Stimulated activated CD4-positive, alpha-beta T cell treated with anti-CD3 and anti-CD28 coated beads, Interleukin-2, amount 100 ng/mL, for 48 hours (primary cell): ENCODE measurements at regions not wholly inside any gene's neighbourhood (a gene's known extent, or its start where the extent isn't known, plus 50 kb on each side); places are given as distances from the start of the nearest gene placed in this dataset.

ENCODE experiments used
- DNase-seq, 2 donors: peaks; one replicate each; pipeline ENCODE4 v3.0.0-alpha.2; 2020

DNA sequence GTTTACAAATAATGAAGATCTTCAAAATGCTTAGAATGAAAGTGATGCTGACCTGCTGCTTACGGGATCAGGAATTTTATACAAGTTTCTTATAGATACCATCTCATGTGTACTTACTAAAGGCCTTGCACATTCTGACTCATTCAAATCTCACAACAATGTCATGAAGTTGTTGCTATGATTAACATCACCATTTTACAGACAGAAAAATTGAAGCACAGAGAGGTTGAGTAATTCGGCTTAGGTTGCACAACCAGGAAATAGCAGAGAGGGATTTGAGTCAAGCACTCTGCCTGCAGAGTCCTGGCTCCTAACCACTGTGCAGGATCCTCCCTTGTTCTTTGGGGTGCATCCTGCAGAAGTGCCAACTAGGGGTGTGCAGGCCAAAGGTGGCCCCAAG, 471.9 kb downstream of the MIAT start:
- no peak for DNase-seq

DNA sequence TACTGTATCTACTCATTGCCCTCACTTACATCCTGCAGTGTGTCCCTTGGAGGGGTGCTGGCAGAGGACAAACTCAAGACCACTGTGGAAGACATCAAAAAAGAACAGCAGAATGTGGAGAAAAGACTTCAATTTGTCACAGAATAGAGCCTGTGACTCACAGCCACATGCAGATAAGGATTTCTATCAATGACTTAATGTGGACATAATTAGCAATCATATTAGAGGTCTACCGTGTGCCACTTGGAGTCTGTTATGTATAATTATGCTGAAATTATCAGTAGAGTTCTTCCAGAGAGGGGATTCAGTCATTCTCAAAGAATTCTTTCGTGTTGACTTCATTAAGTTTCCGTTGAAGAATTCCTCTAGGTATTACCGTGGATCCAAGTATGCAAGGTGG, 473.5 kb downstream of the MIAT start:
- DNase-seq: no peak

DNA sequence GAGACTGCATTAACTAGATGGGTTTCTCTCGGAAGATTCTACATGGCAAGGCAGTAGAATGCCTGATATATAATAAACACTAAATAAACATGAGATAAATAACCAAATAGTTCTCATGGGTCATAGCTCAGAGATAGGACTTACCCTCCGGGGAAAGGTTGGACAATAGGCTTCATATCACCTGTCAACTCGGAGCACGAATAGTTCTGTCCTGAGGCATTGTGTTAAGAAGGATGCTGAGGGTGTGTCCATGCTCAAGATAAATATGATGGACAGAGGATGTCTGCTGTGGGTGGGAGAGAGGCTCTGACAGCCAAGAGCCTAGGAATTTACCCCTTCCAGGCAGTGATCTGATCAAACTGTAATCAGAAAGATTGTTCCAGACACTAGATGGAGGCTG, 474.0 kb downstream of the MIAT start:
- DNase-seq: no peak

DNA sequence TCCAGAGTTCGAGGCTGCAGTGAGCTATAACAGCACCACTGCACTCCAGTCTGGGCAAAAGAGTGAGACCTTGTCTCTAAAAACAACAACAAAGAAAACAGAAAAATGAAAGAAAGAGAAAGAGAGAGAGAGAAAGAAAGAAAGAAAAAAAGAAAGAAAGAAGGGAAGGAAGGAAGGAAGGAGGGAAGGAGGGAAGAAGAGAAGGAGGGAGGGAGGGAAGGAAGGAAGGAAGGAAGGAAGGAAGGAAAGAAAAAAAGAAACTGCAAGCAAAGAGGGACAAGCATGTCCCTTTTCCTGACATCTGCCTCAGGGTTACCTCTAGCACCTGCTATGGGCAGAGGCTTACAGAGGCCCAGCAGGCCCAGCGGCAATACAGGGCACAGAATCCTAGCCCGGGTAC, 475.0 kb downstream of the MIAT start:
- DNase-seq: no peak

DNA sequence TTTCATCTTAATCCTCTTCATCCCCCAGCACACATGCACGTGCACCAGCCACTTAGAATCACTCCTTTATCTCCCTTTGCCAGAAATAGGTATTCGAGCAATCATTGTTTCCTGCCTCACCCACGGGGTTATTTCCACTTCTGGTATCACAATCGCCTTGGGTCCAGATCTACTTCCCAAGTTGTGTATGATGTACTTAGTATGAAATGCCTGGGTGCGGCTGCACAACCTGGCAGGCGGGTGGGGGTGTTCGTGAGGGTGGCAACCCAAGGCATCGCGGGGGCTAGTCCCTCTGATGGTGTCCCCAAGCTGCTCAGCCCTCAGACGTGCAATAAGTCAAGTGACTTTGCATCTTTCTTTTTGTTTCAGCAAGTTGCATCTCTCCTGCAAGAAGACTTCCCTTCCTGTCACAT, 475.6 kb downstream of the MIAT start:
- no peak for DNase-seq

DNA sequence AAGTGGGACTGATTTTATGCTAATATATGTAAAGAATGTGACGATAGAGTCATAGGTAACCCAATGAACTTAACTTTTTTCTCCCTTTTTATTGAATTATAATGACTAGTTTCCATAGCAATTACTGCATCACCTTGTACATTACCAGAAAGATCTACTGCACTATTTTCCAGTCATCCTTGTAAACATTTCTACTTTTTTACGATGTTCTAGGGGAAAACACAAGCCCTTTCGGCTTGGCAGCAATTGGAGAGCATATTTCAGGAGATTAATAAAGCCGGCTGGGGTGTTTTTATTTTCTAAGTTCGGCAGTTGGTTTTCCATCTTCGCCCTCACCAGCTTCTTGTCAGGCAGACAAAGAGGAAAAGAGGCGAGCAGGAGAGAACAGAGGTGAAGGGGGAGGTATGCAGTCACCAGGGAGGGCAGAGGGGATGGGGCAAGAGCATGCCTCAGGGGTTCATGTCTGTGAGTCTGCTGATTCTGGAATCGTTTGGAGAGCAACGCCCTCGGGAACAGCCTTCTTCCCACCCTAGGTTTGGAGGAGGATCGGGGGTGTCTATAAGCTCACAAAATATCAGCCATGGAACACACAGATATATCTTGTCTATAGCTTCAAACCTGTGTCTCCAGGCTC, 476.4 kb downstream of the MIAT start:
- no peak for DNase-seq

DNA sequence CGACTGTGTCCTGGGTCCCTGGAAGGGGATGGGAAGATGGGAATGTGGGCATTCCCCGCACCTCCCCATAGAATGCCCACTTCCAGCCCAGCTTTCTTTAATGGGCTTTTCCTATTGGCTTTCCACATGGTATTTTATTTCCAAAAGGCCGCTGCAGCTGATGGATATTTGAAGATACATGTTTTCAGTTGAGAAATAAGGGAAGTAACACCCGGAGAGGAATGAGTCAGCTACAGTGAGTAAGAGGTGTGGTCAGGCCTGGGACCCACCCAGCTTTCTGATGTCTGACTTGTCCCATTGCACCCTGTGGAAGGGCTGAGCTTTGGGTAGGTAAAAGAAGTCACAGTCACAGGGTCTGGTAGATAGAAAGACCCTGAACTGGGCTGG, 476.9 kb downstream of the MIAT start:
- DNase-seq: peak in 1 of 2 donors; percentile 1

DNA sequence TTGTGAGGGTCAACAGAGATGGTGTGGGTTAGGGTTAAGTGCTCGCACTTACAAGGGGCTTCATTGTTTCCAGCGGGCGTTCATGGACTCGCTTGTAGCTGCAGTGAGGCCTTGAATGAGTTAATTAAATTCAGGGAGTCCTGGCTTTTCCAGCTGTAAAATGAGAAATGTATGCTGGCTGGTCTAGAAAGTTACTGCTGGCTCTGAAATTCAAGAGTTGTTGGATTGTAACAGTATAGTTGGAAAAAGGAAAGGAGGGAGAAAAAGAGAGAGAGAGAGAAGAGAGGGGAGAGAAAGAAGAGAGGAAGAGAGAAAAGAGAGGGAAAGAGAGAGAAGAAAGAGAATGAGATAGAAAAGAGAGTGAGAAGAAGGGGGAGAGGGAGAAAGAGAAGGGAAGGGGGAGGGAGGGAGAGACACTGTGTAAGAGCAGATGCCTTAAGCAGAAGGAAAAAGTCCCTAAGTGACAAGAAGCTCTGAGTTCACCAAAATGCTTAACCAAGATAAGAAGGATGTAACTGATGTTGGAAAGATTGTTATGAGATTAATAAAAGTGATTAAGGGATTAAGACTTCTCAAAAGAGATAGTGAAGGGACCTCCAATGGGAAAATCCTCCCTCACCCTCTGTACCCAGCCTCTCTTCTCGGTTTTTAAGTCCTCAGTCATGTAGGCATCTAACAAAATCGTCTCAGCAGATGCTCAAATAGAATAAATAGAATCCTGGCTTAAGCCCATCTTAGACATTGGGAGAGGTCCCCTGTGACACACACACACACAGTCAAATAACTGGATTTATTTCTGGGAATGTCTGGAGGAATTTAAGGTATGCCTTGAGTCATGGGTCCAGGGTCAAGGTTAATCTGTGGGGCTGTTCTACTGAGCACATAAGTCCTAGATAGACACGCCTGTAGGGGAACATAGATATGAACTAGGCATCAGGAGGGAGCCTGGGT, 477.9 kb downstream of the MIAT start:
- DNase-seq: no peak

DNA sequence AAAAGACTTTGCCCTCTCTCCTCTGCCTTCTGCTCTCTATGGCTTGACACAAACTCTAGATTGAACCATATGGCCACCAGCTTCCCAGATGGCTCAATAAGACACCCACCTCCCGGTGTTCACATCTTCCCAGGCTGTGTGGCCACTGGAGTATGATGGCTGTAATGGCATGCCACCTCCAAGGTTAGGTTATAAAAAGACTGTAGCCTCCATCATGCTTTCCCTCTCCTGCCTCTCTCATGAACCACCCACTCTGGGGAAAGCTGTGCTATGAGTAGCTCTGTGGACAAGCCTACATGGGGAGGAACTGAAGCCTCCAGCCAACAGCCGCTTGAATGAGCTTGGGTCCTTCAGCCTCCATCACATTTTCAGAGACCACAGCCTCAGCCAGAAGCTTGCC, 479.2 kb downstream of the MIAT start:
- no peak for DNase-seq

DNA sequence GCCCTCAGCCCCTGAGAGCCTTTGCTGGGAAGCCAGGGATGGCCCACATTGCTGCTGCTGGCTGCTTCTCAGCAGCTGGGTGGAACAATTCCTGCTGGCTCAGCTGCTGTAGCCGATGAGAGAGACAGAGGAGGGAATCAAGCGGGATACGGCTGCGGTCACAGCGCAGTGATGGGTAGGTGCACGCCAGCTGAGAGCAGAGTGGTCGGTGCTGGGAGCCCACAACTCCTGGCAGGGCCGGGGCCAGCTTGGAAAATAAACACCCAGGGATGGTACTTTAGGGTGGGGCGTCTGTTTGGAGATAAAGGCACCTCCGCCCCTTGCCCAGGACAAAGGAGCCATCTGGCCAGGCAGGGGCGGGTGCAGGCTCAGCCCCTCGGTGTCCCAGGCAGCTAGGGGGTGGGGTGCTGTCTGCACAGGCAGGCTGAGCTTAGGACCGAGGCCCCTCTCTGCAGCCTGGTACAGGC, 480.5 kb downstream of the MIAT start:
- no peak for DNase-seq

DNA sequence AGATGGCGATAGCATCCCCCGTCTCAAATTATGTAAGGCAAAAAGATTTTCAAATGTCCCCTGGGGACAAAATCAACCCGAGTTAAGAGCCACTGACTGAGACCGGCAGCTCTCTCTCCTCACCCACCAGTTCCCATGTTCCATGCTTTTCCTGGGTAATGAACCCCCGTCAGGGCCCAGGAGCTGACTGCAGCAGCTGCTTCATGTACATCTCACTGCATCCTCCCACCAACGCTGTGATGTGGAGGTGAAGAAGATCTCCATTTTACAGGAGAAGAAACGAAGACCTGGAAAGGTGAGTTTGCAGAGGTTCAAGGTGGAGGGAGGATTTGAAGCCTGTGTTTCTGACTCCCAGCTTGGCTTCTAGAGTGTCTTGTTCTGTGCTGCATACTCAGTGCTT, 481.1 kb downstream of the MIAT start:
- DNase-seq: no peak

DNA sequence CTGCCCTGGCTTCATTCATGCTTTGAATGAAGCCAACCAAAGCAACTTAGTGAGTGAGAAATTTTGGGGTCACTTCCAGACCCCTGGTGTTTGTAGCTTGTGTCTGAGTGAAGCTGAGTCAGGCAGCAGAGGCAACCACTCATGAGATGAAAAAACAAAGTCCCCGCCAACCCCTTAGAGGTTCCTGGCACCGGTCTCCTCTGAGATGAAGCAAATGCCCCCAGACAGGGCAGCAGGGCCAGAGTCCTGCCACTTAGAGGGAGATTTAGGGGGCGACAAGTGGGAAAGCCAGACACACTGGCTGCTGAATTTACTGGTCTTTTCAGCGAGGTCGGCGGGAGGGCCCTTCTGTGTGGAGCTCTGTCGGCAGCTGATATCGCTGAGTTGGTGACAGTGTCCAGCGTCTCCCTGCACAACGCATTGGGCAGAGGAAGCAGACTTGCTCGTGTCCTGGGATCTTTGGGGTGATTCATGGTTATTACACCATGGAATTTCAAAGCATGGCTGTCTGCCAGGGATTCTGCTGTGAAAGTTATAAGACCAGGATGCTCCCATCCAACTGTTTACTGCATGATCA, 482.6 kb downstream of the MIAT start:
- no peak for DNase-seq

DNA sequence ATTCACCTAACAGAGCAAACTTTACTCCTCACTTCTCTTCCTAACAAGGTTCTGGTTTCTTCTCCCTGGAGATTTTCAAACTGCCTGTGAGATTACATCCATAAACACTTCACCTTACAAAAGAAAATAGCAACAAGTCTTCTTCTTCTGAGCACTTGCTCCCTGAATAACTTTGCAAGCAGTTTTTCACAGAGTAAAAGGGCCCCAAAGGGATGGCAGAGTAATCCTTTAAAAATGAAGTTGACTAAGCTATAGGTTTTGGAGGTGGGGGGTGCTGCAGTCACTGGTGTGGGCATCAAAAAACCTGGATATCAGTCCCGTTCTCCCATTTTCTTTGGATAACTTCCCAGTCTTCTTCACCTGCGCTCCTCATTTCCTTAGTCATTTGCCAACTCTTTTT, 484.9 kb downstream of the MIAT start:
- DNase-seq: no peak

DNA sequence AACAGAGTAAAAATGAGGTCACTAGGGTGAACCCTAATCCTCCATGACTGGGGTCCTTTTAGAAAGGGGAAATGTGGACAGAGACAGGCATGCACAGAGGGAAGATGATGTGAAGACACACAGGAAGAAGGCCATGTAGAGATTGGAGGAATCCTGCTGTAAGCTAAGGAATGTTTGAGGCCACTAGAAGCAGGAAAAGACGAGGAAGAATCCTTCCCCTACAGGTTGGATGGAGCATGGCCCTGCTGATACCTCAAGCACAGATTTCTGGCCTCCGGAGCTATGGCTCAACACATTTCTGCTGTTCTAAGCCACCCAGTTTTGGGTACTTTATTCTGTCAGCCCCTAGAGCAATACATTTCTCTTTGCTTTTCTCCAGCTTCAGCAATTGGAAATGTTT, 486.9 kb downstream of the MIAT start:
- DNase-seq: no peak

DNA sequence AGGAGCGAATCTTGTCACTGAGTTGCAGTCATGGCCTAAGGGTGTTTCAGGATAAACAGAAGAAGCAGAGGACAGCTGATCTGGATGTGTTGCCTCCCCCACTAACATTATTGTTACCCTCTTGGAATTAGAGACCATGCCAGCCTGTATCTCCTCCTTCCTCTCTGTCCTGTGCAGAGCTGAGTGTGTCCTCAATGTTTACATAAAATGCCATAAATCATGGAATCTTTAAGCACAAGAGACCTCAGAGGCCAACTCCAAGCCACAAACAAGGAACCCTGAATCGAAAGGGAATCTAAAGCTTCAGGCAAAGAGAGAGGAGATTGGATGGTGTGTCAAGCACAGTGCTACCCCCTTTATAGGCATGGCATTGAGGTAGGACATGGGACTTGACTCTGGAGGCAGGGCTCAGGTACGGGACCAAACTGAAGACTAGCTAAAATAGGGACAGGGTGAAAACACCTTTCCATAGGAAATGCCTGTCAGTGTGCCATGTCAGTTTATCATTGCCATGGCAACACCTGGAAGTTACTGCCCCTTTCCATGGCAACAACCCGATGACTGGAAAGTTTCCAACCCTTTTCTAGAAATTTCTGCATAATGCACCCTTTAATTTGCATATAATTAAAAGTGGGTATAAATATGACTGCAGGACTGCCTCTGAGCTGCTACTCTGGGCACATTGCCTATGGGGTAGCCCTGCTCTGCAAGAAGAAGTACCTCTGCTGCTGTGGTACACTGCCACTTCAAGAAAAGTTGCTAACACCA, 489.7 kb downstream of the MIAT start:
- DNase-seq: no peak

DNA sequence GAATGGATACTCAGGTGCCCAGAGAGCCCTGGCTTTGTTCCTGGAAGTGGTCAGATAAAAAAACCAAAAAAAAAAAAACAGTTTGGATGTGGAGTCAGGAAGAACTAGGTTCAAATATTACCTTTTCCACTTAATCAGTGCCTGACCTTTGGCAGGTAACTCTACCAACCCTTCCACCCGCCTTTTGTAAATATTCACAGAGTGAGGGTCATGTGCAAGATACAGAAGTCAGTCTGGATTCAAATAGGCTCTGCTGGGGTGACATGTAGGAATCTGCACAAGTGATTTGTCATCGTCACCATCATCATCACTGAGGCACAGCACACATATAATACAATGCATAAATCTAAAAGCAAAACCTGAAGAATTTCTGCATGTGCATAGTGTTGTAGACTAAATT, 490.7 kb downstream of the MIAT start:
- DNase-seq: no peak

DNA sequence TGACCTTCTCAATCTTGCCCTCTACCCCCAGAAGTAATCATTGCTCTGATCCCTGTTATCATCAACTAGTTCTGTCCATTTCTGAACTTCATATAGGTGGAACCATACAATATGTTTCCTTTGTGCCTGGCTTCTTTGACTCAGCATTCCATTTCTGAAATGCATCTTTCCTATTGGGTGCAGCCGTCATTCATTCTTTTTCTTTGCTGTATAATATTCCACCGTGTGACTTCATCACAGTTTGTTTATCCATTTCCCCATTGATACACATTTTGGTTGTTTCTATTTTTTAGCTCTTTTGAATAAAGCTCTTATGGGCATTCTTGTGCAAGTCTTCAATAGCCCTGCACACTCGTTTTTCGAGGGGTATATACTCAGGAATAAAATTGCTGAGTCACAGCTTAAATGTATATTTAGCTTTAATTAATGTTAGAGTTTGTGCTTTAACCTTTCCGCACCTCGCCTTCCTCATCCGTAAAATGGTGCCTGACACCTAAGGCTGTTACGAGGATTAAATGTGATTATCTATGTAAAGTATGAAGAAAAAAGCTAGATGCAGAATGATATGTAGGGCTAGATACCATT, 491.6 kb downstream of the MIAT start:
- DNase-seq: no peak

DNA sequence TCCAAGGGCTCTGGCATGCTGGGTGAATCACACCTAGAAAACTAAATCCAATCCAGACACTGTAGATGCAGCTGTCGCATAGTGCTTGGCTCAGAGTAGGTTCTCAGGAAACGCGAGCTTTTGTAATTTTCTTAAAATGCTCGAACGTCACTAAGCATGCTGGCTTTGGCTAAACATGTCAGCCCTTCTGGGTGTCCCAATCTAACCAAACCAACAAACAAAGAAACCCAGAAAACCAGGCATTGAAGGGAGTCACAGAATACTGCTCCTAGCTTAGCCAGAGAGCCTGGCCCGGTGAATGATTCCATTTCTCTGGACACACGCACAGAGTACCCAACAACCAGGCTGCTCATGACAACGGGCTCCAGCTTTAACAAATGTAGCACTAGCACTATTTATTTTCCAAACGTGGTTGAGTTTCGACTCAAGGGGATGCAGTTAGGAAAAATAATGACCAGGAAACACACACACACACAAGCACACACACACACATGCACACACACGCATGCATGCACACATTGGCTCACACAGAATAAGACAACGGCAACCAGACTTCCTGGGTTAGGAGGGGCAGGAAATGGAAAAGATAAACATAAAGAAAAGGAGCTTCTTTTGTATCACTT, 492.6 kb downstream of the MIAT start:
- DNase-seq: no peak

DNA sequence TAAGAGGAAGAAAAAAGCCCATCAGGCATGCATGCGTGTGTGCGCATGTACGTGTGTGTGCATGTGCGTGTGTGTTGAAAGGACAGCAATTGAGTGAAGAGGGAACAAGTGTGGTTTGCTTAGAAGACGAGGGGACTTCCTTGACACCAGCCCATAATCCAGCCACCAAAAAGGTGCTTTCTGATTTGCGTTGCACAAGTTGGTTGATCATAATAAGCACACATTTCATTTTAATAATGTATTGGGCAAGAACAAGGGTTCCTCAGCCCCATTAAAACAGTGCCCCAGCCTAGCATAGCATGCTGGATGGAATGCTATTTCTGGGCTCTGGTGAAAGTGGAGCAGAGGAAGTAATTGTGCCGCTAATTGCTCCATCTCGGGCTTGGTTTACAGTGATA, 493.2 kb downstream of the MIAT start:
- no peak for DNase-seq

DNA sequence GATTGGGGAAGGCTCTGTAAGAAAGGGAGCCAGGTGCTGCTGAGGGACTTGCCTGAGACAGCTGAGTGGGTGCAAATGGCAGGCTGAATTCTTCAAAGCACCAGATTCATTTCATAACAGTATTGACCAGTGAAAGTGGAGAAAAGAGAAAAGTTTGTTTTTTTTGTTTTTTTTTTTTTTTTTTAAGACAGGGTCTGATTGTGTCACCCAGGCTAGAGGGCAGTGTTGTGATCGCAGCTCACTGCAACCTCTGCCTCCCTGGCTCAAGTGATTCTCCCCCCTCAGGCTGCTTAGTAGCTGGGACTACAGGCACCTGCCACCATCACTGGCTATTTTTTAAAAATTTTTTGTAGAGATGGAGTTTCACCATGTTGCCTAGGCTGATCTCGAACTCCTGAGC, 494.0 kb downstream of the MIAT start:
- no peak for DNase-seq

DNA sequence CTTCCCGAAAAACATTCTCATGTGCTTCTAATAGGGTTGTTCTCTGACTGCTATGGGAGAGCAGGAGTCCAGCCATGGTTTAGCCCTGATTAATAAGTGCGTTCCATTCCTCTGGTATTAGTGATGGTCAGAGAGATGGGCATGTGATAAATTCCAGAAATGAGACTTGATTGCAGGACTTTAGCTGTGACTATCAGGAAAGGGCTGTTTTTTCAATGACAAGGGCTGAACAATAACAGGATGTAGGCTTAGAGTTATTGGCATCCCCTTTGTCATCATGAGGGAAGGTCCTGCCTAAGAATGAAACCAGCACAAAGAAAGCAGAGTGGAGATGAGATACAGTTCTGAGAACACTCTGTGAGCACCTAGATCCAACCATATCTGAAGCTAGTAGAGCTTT, 494.6 kb downstream of the MIAT start:
- no peak for DNase-seq

DNA sequence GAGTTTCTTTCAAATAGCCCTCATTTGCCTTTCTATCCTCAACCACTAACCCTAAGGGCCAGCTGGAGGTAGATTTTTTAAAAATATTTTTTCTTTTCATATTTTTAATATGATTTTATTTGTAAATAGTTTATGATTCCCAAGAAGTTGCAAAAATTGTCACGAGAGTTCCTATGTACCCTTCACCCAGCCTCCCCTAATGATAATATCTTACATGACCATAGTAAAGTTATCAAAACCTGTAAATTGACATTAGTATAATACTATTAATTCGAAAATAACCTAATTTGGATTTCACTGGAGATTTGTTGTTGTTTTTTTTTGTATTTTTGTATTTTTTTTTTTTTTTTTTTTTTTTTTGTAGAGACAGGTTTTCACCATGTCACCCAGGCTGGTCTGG, 495.5 kb downstream of the MIAT start:
- DNase-seq: no peak
